ENCODE measurements at regions not wholly inside any gene's neighbourhood (a gene's known extent, or its start where the extent isn't known, plus 50 kb on each side); places are given as distances from the start of the nearest gene placed in this dataset.

DNA sequence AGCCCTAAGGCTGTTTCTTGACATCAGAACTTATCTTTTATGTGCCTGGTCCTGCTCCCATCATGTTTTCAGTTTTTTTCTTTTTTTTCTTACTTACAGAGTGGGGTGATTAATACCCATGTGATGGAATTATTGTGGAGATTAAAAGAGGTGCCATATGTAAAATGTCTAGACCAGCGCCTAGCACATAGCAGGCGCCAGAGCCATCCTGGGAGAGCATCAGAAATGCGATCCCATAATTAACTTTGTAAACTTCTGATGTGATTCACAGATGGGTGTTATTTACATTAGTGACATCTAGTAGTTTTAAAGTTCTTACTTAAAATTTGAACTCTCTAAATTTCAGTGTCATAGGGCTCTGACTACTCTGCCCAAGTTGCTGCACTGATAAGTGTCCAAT is 66.2 kb upstream of the PGRMC2 start:
- DNase-seq: no peak
- Mint-ChIP-seq H3K4me1 (no peaks in the 10 kb centered on the region), H3K27ac (no peak overlapping the region), H3K27me3 (no peaks in the 10 kb centered on the region), H3K4me3 (no peak overlapping the region), H3K36me3 (ENCODE audit: low read depth) (no peaks in the 10 kb centered on the region), H3K9me3 (peaks cover 2% of the 10 kb centered on the region)
- ChIA-PET CTCF (no interaction called here), POLR2A (no interaction called here)

DNA sequence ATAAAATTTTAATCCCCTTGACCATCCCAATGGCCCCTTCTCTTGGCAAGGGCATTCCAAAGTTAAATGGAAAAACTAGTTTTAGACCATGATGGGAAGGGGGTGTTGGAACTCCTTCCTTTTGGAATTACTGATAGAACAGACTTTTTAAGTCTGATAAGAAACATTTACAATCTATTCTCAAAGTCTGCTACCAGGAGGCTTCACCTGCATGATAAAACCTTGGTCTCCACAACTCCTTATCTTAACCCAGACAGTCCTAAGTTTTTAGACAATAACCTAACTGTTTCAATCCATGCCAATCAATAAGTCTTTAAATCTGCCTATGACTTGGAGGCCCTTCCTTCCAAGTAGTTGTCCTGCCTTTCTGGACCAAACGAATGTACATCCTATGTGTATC is 63.9 kb upstream of the PGRMC2 start:
- Mint-ChIP-seq H3K9me3 (peaks cover 2% of the 10 kb centered on the region), H3K4me1 (no peaks in the 10 kb centered on the region), H3K36me3 (ENCODE audit: low read depth) (no peaks in the 10 kb centered on the region), H3K27ac (no peak overlapping the region), H3K27me3 (no peaks in the 10 kb centered on the region), H3K4me3 (no peak overlapping the region)
- ChIA-PET CTCF (no interaction called here), POLR2A (no interaction called here)
- DNase-seq: no peak

DNA sequence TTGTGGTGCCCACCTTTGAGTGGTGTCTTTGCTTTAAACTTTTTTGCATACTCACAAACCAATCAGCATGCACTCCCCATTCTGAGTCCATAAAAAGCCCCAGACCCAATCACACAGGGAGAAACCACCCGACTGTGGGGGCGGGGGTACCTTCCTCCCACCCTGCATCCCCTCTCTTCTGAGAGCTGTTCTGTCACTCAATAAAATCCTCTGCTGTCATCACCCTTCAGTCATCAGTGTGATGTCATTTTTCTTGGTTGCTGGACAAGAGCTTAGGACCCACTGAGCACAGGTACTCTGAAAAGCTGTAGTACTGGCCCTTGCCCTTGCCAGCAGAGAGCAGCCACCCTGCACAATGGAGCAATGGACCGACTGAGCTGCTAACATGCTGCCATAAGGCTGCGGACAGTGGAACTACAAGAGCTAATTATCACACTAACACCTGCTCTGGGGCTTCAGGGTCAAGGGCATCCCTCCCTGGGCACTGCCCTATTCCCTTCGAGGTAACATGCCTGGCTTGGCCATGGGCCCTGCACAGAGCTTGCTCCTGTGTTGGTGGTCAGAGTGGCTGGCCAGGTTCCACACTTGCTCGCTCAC is 62.9 kb upstream of the PGRMC2 start:
- Mint-ChIP-seq H3K27me3 (no peaks in the 10 kb centered on the region), H3K4me3 (no peak overlapping the region), H3K9me3 (peaks cover 9% of the 10 kb centered on the region), H3K36me3 (ENCODE audit: low read depth) (no peaks in the 10 kb centered on the region), H3K27ac (no peak overlapping the region), H3K4me1 (no peaks in the 10 kb centered on the region)
- ChIA-PET CTCF (interaction anchor here (1.4 kb wide), 1 partner anchor 11 kb away, joined by 3 read pairs; no protein-coding TSS in a partner anchor), POLR2A (no interaction called here)
- DNase-seq: no peak

DNA sequence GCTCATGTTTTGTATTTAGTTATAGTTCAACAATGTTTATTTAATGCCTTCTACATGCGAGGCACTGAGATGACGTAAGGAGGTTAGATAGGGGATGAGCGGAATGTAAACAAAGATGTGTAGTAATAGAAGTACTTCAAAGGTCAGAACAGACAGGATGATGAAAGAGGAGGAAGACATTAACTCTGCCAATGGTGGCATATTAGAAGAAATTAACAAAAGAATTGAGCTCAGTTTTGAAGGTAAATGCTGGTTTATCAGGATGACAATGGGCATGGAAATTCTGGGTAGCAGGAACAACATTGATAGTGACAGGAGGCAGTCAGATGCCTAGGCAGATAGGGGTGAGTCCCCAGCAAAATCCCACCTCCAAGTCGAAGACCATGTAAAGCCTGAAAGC is 62.3 kb upstream of the PGRMC2 start:
- no peaks in the 10 kb centered on the region for H3K27me3 Mint-ChIP-seq
- H3K4me1 Mint-ChIP-seq: no peaks in the 10 kb centered on the region
- DNase-seq: no peak
- ChIA-PET POLR2A (no interaction called here), CTCF (interaction anchor here (1.4 kb wide), 1 partner anchor 10 kb away, joined by 3 read pairs; no protein-coding TSS in a partner anchor)
- H3K4me3 Mint-ChIP-seq: no peak overlapping the region
- H3K27ac Mint-ChIP-seq: no peak overlapping the region
- peaks cover 9% of the 10 kb centered on the region for H3K9me3 Mint-ChIP-seq
- H3K36me3 Mint-ChIP-seq (ENCODE audit: low read depth): no peaks in the 10 kb centered on the region

DNA sequence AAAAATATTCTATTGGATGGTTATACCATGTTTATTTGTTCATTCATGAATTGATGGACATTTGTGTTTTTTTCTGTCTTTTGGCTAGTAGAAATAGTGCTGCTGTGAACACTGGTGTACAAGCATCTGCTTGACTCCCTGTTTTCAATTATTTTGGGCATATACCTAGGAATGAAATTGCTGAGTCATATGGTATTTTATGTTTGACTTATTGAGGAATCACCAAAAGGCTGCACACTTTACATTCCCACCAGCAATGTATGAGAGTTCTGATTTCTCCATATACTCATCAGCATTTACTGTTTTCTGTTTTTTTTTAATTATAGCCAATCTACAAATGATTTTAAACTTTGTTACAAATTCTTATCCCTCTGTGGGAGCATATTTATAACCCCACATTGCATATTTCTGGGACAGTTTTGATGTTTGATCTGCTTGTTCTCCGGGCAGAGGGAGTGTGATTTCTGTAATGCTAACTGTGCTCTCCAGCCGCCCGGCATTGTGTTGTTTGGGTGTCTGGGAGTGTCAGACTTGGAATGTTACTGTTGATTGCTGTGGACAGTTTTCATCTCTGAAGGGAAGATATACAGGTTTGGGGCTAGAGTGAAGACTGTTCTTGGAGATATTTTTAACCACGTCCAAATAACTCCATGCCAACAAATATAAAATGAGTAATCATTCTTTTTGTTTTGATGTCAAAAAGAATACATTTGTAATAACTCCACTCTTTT is 60.5 kb upstream of the PGRMC2 start:
- no peak overlapping the region for H3K4me3 Mint-ChIP-seq
- H3K4me1 Mint-ChIP-seq: no peaks in the 10 kb centered on the region
- no peaks in the 10 kb centered on the region for H3K27me3 Mint-ChIP-seq
- H3K36me3 Mint-ChIP-seq (ENCODE audit: low read depth): no peaks in the 10 kb centered on the region
- ChIA-PET POLR2A (no interaction called here), CTCF (no interaction called here)
- peaks cover 9% of the 10 kb centered on the region for H3K9me3 Mint-ChIP-seq
- no peak for DNase-seq
- H3K27ac Mint-ChIP-seq: no peak overlapping the region

- POLR2A ChIA-PET: no interaction called here
Measured at GRCh38 chr4:128347175-128347868, 59.7 kb upstream of the PGRMC2 start.

GRCh38 chr4:128346054-128346716 is 58.6 kb upstream of the PGRMC2 start:
- no peak for DNase-seq
- H3K9me3 Mint-ChIP-seq: peaks cover 7% of the 10 kb centered on the region
- no peaks in the 10 kb centered on the region for H3K4me1 Mint-ChIP-seq
- ChIA-PET CTCF (interaction anchor here (0.9 kb wide), 1 partner anchor 63 kb away, joined by 3 read pairs; no protein-coding TSS in a partner anchor), POLR2A (no interaction called here)
- H3K4me3 Mint-ChIP-seq: no peak overlapping the region
- no peak overlapping the region for H3K27ac Mint-ChIP-seq
- no peaks in the 10 kb centered on the region for H3K27me3 Mint-ChIP-seq
- no peaks in the 10 kb centered on the region for H3K36me3 Mint-ChIP-seq (ENCODE audit: low read depth)

More at GRCh38 chr4:128347175-128347868, 59.7 kb upstream of the PGRMC2 start:
- H3K4me1 Mint-ChIP-seq: no peaks in the 10 kb centered on the region
- CTCF ChIA-PET: no interaction called here
- H3K36me3 Mint-ChIP-seq (ENCODE audit: low read depth): no peaks in the 10 kb centered on the region
- DNase-seq: no peak
- no peaks in the 10 kb centered on the region for H3K27me3 Mint-ChIP-seq
- H3K9me3 Mint-ChIP-seq: peaks cover 9% of the 10 kb centered on the region
- H3K27ac Mint-ChIP-seq: no peak overlapping the region
- no peak overlapping the region for H3K4me3 Mint-ChIP-seq

- Mint-ChIP-seq H3K9me3 (peaks cover 7% of the 10 kb centered on the region), H3K36me3 (ENCODE audit: low read depth) (no peaks in the 10 kb centered on the region)
- CTCF ChIA-PET: interaction anchor here (0.9 kb wide), 1 partner anchor 63 kb away, joined by 3 read pairs; no protein-coding TSS in a partner anchor
Measured at GRCh38 chr4:128345650-128346049, 58.0 kb upstream of the PGRMC2 start.

DNA sequence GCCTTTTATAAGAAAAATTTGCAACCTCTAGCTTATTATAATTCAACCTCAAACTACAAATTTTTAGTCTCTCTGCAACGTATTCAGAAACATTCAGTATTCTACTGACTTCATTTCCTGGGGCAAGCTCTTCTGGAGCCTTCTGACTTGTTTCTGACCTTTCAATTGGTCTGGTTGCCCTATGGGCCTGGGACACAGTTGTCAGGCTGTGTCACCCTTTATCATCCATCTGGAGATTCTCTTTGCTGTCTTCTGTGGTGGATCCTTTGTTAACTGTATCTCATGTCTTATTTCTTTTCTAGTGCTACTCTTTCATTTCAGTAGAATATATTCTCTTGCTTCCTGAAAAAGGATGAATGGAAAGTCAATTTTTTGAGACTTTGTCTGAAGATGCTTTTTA is 55.1 kb upstream of the PGRMC2 start:
- POLR2A ChIA-PET: no interaction called here
- CTCF ChIA-PET: no interaction called here
- H3K4me3 Mint-ChIP-seq: no peak overlapping the region

More at GRCh38 chr4:128345650-128346049, 58.0 kb upstream of the PGRMC2 start:
- DNase-seq: no peak
- Mint-ChIP-seq H3K4me3 (no peak overlapping the region), H3K27me3 (no peaks in the 10 kb centered on the region), H3K27ac (no peak overlapping the region), H3K4me1 (no peaks in the 10 kb centered on the region)
- POLR2A ChIA-PET: no interaction called here

GRCh38 chr4:128341634-128342033 is 54.0 kb upstream of the PGRMC2 start:
- POLR2A ChIA-PET: no interaction called here
- Mint-ChIP-seq H3K4me1 (no peaks in the 10 kb centered on the region), H3K9me3 (peaks cover 7% of the 10 kb centered on the region), H3K27me3 (no peaks in the 10 kb centered on the region), H3K36me3 (ENCODE audit: low read depth) (no peaks in the 10 kb centered on the region), H3K4me3 (no peak overlapping the region), H3K27ac (no peak overlapping the region)
- no peak for DNase-seq
- CTCF ChIA-PET: no interaction called here

More for the DNA sequence above, 55.1 kb upstream of the PGRMC2 start:
- Mint-ChIP-seq H3K27me3 (no peaks in the 10 kb centered on the region), H3K27ac (no peak overlapping the region), H3K9me3 (peaks cover 7% of the 10 kb centered on the region), H3K36me3 (ENCODE audit: low read depth) (no peaks in the 10 kb centered on the region), H3K4me1 (no peaks in the 10 kb centered on the region)
- no peak for DNase-seq

- no peaks in the 10 kb centered on the region for H3K36me3 Mint-ChIP-seq (ENCODE audit: low read depth)
- DNase-seq: no peak
- no peaks in the 10 kb centered on the region for H3K9me3 Mint-ChIP-seq
- H3K27me3 Mint-ChIP-seq: no peaks in the 10 kb centered on the region
- ChIA-PET POLR2A (no interaction called here), CTCF (interaction anchor here (1.4 kb wide), 1 partner anchor 11 kb away, joined by 3 read pairs; no protein-coding TSS in a partner anchor)
- no peak overlapping the region for H3K27ac Mint-ChIP-seq
- H3K4me3 Mint-ChIP-seq: no peak overlapping the region
- H3K4me1 Mint-ChIP-seq: no peaks in the 10 kb centered on the region
Measured at GRCh38 chr4:128338634-128339355, 51.2 kb upstream of the PGRMC2 start.

GRCh38 chr4:128337863-128338262 is 50.2 kb upstream of the PGRMC2 start:
- ChIA-PET CTCF (no interaction called here), POLR2A (no interaction called here)
- DNase-seq: no peak
- no peaks in the 10 kb centered on the region for H3K4me1 Mint-ChIP-seq
- H3K27me3 Mint-ChIP-seq: no peaks in the 10 kb centered on the region
- no peak overlapping the region for H3K4me3 Mint-ChIP-seq
- no peaks in the 10 kb centered on the region for H3K36me3 Mint-ChIP-seq (ENCODE audit: low read depth)
- H3K27ac Mint-ChIP-seq: no peak overlapping the region
- H3K9me3 Mint-ChIP-seq: no peaks in the 10 kb centered on the region
